Heart left ventricle (tissue), 16 donors: ENCODE measurements at regions not wholly inside any gene's neighbourhood (a gene's known extent, or its start where the extent isn't known, plus 50 kb on each side); places are given as distances from the start of the nearest gene placed in this dataset.

ENCODE experiments used
- ATAC-seq, 4 donors: fragments of 200-7000 bp; cut with Tn5 transposase; one replicate each; pipeline ENCODE4 v1.9.1; 2020 to 2022; ENCODE audit warnings: moderate library complexity in 4 of 4, mild to moderate bottlenecking in 3 of 4, moderate number of reproducible peaks in 1 of 4
- DNase-seq, 5 donors: peaks; one replicate each; pipeline ENCODE4 v3.0.0-alpha.2; 2020
- H3K27ac ChIP-seq, 12 donors: fragments of 200-600 bp; sonication (generic) in 4 of 12; one replicate each; pipeline versions ENCODE4 v1.5.0 to v1.8.0; 2016 to 2022; ENCODE audit warnings: mild to moderate bottlenecking in 2 of 12
- H3K27me3 ChIP-seq, 9 donors: fragments of 200-600 bp; sonication (generic) in 2 of 9; one replicate each; pipeline versions ENCODE4 v1.5.1 to v1.8.0; 2016 to 2022; ENCODE audit warnings: mild to moderate bottlenecking in 3 of 9
- H3K36me3 ChIP-seq, 9 donors: fragments of 200-600 bp; sonication (generic) in 2 of 9; one replicate each; pipeline versions ENCODE4 v1.5.0 to v1.8.0; 2018 to 2022; ENCODE audit warnings: mild to moderate bottlenecking in 2 of 9
- H3K4me1 ChIP-seq, 12 donors: fragments of 200-600 bp; sonication (generic) in 4 of 12; one replicate each; pipeline versions ENCODE4 v1.5.0 to v1.8.0; 2016 to 2022; ENCODE audit warnings: mild to moderate bottlenecking in 3 of 12
- H3K4me3 ChIP-seq, 12 donors: fragments of 200-600 bp; sonication (generic) in 4 of 12; one replicate each; pipeline versions ENCODE4 v1.5.0 to v1.8.0; 2017 to 2022; ENCODE audit warnings: mild to moderate bottlenecking in 9 of 12, moderate library complexity in 4 of 12
- H3K9me3 ChIP-seq, 12 donors: fragments of 200-600 bp; sonication (generic) in 4 of 12; one replicate each; pipeline versions ENCODE4 v1.5.0 to v1.8.0; 2016 to 2022; ENCODE audit warnings: mild to moderate bottlenecking in 1 of 12
- POLR2A ChIP-seq, 2 donors: fragments of 450-650 bp; IDR thresholded peaks; one replicate each; pipeline ENCODE4 v1.6.1; 2017; ENCODE audit warnings: antibody characterized with exemption in 2 of 2, mild to moderate bottlenecking in 2 of 2, moderate library complexity in 2 of 2
- WGBS, 4 donors: extraction: QIAGEN DNeasy Blood & Tissue Kit in 2 of 4; methylation state at CpG; one replicate each; pipeline versions ENCODE4 v1.1.5 to v1.1.7; 2013 to 2018; 5-methylcytosine and 5-hydroxymethylcytosine counted together
- intact Hi-C, 10 donors: fragments of 100-400 bp; cut with DNase I; formaldehyde crosslinking; loops; one replicate each; pipeline versions ENCODE4 v1.11.1 to v1.14.2; 2022
- TF ChIP-seq, protein P1 (sequence below), 12 donors: fragments of 200-600 bp; sonication (generic) in 4 of 12; IDR thresholded peaks; one replicate each; pipeline versions ENCODE4 v1.5.0 to v1.8.0; 2018 to 2022; ENCODE audit warnings: antibody characterized with exemption in 12 of 12, mild to moderate bottlenecking in 5 of 12
- donor health status: ischemic (EF 13 %, LVEDD 7.1; RV severe dilation, severe dysfunction).
- donor health status: healthy with polysubstance abuse.
- donor health status: DM: no; HTN: yes; CAD: no.
- donor health status: DM: no; HTN: no; CAD: no.
- donor health status: ischemic (EF 25% LVEDD 6.9; RV normal size, moderate dysfunction).
- donor health status: ischemic (EF 25% LVEDD 5.7; RV mildly dilated, moderate dysfunction).
- donor health status: healthy.
- donor health status: DM: yes; HTN: yes; CAD: no.
- donor health status: ischemic (EF 35%, LVEDD 5.7; RV mildly dilated, moderate dysfunction).
- donor health status: nonischemic (EF 11% LVEDD 7.7; RV severe dilation, severe dysfunction).
- donor health status: DM: yes; HTN: yes; CAD: no.
- donor health status: PGD.
- donor health status: ischemic (EF 29% LVEDD 5.4; RV normal size, mild dysfunction).
- donor health status: nonischemic (EF 23%, LVEDD 6.1; RV moderate dilation, normal function).

DNA sequence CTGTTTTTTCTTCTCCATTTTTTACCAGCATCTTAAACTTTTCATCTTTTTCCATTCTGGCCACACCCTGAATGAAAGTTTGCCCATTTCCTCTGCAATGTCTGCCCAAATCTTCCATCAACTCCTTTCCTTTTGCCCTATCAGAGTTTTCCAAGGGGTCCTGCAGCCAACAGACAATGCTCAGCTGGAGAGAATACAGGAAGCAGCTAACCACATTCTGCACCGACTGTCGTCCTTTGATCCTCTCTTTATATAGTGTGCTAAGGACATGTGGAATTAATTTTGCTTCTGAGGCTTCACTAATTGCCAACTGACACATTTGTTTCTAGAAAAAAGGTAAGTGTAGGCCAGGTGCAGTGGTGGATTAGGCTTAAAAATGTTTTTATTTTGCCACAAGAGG is 50.5 kb upstream of the DLX2 start:
- Histone ChIP-seq H3K4me1 (no peaks in the 10 kb centered on the region), H3K27ac (no peak overlapping the region), H3K27me3 (peaks cover 0 to 16% (median 3%) of the 10 kb centered on the region in 9 donors), H3K9me3 (peaks cover 0 to 10% (median 0%) of the 10 kb centered on the region in 12 donors), H3K36me3 (no peaks in the 10 kb centered on the region), H3K4me3 (no peak overlapping the region)
- WGBS, 4 donors, result 21 to 44% (median 28%) methylated on average over 2 of the region's 2 CpGs
- intact Hi-C loops, result no loop called here
- ATAC-seq, result no peak
- TF ChIP-seq, protein P1, sequence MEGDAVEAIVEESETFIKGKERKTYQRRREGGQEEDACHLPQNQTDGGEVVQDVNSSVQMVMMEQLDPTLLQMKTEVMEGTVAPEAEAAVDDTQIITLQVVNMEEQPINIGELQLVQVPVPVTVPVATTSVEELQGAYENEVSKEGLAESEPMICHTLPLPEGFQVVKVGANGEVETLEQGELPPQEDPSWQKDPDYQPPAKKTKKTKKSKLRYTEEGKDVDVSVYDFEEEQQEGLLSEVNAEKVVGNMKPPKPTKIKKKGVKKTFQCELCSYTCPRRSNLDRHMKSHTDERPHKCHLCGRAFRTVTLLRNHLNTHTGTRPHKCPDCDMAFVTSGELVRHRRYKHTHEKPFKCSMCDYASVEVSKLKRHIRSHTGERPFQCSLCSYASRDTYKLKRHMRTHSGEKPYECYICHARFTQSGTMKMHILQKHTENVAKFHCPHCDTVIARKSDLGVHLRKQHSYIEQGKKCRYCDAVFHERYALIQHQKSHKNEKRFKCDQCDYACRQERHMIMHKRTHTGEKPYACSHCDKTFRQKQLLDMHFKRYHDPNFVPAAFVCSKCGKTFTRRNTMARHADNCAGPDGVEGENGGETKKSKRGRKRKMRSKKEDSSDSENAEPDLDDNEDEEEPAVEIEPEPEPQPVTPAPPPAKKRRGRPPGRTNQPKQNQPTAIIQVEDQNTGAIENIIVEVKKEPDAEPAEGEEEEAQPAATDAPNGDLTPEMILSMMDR (IDR thresholded peaks at IDR 0.05), result no peak
- no peak for DNase-seq

DNA sequence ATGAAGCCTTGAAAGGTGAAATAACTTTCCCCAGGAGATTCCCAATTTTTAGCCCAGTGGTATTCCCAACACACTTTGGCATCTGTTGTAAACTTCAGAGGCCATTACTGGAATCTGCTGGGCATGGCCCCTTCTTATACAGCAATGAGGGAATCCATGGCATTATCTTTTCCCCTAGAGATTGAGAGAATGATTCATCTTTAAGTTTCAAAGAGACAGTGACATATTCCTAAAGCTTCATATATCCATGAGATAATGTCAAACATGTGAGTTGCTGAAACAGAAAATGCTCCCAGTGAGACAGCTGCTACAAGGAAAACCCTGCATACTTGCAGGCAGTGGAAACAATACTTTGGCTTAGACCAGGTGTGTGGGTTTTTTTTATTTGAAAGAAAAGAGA is 51.1 kb upstream of the DLX2 start:
- Histone ChIP-seq H3K36me3 (no peaks in the 10 kb centered on the region), H3K27me3 (peaks cover 0 to 16% (median 3%) of the 10 kb centered on the region in 9 donors), H3K4me1 (no peaks in the 10 kb centered on the region), H3K27ac (no peak overlapping the region), H3K4me3 (no peak overlapping the region), H3K9me3 (peaks cover 0 to 10% (median 0%) of the 10 kb centered on the region in 12 donors)
- DNase-seq, result no peak
- no peak for ATAC-seq
- intact Hi-C loops, result no loop called here
- TF ChIP-seq POLR2A (IDR thresholded peaks at IDR 0.05), result no peak
- TF ChIP-seq, protein P1 (IDR thresholded peaks at IDR 0.05), result no peak

DNA sequence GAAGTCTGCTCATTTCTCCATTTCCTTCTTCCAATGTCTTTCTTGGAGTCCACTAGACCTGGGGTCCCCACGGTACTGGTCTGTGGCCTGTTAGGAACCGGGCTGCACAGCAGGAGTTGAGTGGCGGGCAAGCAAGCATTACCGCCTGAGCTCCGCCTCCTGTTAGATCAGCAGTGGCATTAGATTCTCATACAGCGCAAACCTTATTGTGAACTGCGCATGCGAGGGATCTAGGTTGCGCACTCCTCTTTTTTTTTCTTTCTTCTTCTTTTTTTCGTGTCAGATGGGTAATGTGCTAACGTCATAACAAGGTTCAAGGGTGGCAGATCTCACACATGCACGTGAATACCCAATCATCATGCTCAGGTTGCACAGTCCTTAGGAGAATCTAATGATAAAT is 53.1 kb upstream of the DLX2 start:
- Histone ChIP-seq H3K9me3 (peaks cover 0 to 16% (median 2%) of the 10 kb centered on the region in 12 donors), H3K27ac (no peak overlapping the region), H3K27me3 (peaks cover 0 to 14% (median 6%) of the 10 kb centered on the region in 9 donors), H3K36me3 (no peaks in the 10 kb centered on the region), H3K4me1 (no peaks in the 10 kb centered on the region), H3K4me3 (no peak overlapping the region)
- DNase-seq (no peak), ATAC-seq (no peak)
- WGBS, 4 donors, result 83 to 86% (median 85%) methylated on average over 12 of the region's 12 CpGs
- intact Hi-C loops, result no loop called here
- TF ChIP-seq, protein P1 (IDR thresholded peaks at IDR 0.05), result no peak
- no peak for TF ChIP-seq POLR2A (IDR thresholded peaks at IDR 0.05)

DNA sequence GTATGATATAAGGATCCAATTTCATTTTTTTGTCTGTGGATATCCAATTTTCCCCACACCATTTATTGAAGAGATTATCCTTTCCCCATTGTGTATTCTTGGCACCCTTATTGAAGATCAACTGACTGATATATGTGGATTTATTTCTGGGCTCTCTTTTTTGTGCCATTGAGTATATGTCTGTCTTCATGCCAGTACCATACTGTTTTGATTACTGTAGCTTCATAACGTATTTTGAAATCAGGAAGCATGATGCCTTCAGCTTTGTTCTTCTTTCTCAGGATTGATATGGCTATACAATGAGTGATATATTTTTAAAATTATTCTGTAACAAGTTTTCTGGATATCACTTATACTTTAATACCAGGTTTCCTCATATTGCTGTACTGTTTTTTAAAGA is 58.1 kb upstream of the DLX2 start:
- H3K4me3 ChIP-seq, result no peak overlapping the region
- peaks cover 0 to 7% (median 3%) of the 10 kb centered on the region in 9 donors for H3K27me3 ChIP-seq
- intact Hi-C loops, result loop anchor here in 2 of 10 donors (10.0 kb wide), 2 partner anchors 544 to 554 kb away; no protein-coding TSS in a partner anchor
- ATAC-seq (no peak), DNase-seq (no peak)
- TF ChIP-seq POLR2A (IDR thresholded peaks at IDR 0.05), result no peak
- H3K27ac ChIP-seq, result no peak overlapping the region
- peaks cover 0 to 12% (median 7%) of the 10 kb centered on the region in 12 donors for H3K9me3 ChIP-seq
- no peaks in the 10 kb centered on the region for H3K4me1 ChIP-seq
- WGBS, 4 donors, result 93 to 98% (median 95%) methylated on average over 1 of the region's 1 CpG
- H3K36me3 ChIP-seq, result no peaks in the 10 kb centered on the region

DNA sequence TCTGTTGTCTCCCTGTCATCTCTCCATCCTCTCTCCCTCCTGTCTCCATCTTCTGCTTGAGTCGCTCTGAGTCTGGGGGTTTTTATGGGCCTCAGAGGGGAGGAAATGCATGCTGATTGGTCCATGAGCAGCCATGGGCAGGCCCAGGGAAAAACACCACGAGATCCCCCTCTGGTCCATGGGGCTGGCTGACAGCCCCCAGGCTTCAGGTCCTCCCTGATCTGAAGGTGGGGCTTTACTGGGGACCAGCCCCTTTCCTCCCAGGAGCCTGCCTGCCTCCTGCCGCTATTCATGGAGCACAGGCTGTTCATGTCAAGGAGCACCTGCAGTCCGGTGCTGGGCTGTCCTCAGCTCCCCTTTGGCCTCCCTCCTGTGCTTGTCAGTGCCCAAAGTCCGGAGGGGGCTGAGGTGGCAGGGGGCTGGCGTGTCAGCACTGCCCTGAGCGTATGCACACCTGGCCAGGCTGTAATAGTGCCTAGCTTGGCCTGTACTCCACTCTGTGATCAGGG is 59.6 kb upstream of the DLX2 start:
- Histone ChIP-seq H3K4me1 (no peaks in the 10 kb centered on the region), H3K27ac (no peak overlapping the region), H3K4me3 (no peak overlapping the region), H3K36me3 (no peaks in the 10 kb centered on the region), H3K9me3 (peaks cover 0 to 12% (median 7%) of the 10 kb centered on the region in 12 donors), H3K27me3 (peaks cover 0 to 7% (median 0%) of the 10 kb centered on the region in 9 donors)
- no peak for TF ChIP-seq POLR2A (IDR thresholded peaks at IDR 0.05)
- TF ChIP-seq, protein P1 (IDR thresholded peaks at IDR 0.05), result no peak
- WGBS, 4 donors, result 68 to 82% (median 80%) methylated on average over 6 to 7 of the region's 7 CpGs
- ATAC-seq, result no peak
- intact Hi-C loops, result loop anchor here in 2 of 10 donors (10.0 kb wide), 2 partner anchors 543 to 553 kb away; no protein-coding TSS in a partner anchor
- DNase-seq, result no peak
